IMR-90 (cell line): ENCODE measurements at regions not wholly inside any gene's neighbourhood (a gene's known extent, or its start where the extent isn't known, plus 50 kb on each side); places are given as distances from the start of the nearest gene placed in this dataset.

Experiments
- BHLHE40 ChIP-seq: fragments of 150-350 bp; IDR thresholded peaks from 2 replicates; pipeline ENCODE4 v1.6.1; 2016; ENCODE audit warnings: mild to moderate bottlenecking, low read depth, low read length
- CHD1 ChIP-seq: IDR thresholded peaks from 2 replicates; pipeline ENCODE4 v1.6.1; 2012; ENCODE audit warnings: low read depth, low read length, improper control_type of control experiment
- CTCF ChIP-seq: conservative IDR thresholded peaks from 2 replicates; pipeline ENCODE4 v1.5.1; 2012; ENCODE audit warnings: mild to moderate bottlenecking, low read depth, low read length, improper control_type of control experiment
- ELK1 ChIP-seq: fragments of 150-350 bp; IDR thresholded peaks from 2 replicates; pipeline ENCODE4 v1.6.1; 2016; ENCODE audit warnings: low read depth, mild to moderate bottlenecking, low read length, moderate library complexity, borderline replicate concordance
- MAFK ChIP-seq: IDR thresholded peaks from 2 replicates; pipeline ENCODE4 v1.6.1; 2012; ENCODE audit warnings: low read depth, low read length, improper control_type of control experiment
- MAZ ChIP-seq: IDR thresholded peaks from 2 replicates; pipeline ENCODE4 v1.6.1; 2012; ENCODE audit warnings: low read depth, mild to moderate bottlenecking, low read length, improper control_type of control experiment, moderate library complexity, borderline replicate concordance
- NFE2L2 ChIP-seq: fragments of 150-350 bp; IDR thresholded peaks from 2 replicates; pipeline ENCODE4 v1.6.1; 2016; ENCODE audit warnings: low read depth, mild to moderate bottlenecking, low read length
- POLR2A ChIP-seq: IDR thresholded peaks from 2 replicates; pipeline ENCODE4 v1.6.1; 2012; ENCODE audit warnings: mild to moderate bottlenecking, low read depth, low read length
- RAD21 ChIP-seq: IDR thresholded peaks from 2 replicates; pipeline ENCODE4 v1.6.1; 2012; ENCODE audit warnings: low read length, improper control_type of control experiment
- RCOR1 ChIP-seq: IDR thresholded peaks from 2 replicates; pipeline ENCODE4 v1.6.1; 2012; ENCODE audit warnings: mild to moderate bottlenecking, low read length, improper control_type of control experiment; ENCODE audit not compliant: insufficient replicate concordance
- RFX5 ChIP-seq: IDR thresholded peaks from 2 replicates; pipeline ENCODE4 v1.8.0; 2012; ENCODE audit warnings: low read depth, mild to moderate bottlenecking, low read length, moderate library complexity
- SMC3 ChIP-seq: fragments of 150-350 bp; IDR thresholded peaks from 2 replicates; pipeline ENCODE4 v1.6.1; 2016; ENCODE audit warnings: low read depth, mild to moderate bottlenecking, antibody characterized with exemption, low read length, moderate library complexity
- USF2 ChIP-seq: fragments of 150-350 bp; IDR thresholded peaks from 2 replicates; pipeline ENCODE4 v1.6.1; 2017; ENCODE audit warnings: mild to moderate bottlenecking, antibody characterized with exemption, low read length, low read depth

- TF ChIP-seq MAFK (no peak), CTCF (no peak), MAZ (no peak), RAD21 (no peak), POLR2A (no peak), RCOR1 (no peak), RFX5 (no peak), CHD1 (no peak), SMC3 (no peak), USF2 (no peak), NFE2L2 (no peak), BHLHE40 (no peak), ELK1 (no peak)
Observed at GRCh38 chr5:107774316-107774715, 103.6 kb upstream of the EFNA5 start.
